ENCODE measurements at regions not wholly inside any gene's neighbourhood (a gene's known extent, or its start where the extent isn't known, plus 50 kb on each side); places are given as distances from the start of the nearest gene placed in this dataset.

DNA sequence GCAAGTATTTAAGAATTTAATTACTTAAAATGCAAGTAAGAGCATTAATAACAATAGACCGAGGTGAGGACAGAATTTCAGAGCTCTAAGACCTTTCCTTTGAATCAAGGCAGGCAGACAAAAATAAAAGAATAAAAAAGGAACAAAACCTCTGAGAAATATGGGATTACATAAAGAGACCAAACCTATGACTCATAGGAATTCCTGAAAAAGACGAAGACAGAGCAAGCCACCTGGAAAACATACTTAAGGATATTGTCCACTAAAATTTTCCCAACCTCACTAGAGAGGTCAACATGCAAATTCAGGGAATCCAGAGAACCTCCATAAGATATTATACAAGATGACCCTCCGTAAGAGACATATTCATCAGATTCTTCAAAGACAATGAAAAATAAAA is 325.1 kb downstream of the AEBP2 start:
- Histone ChIP-seq H2AFZ (ENCODE audit: insufficient read depth, low read depth, low read length, poor library complexity, severe bottlenecking) (no peak overlapping the region), H3K27me3 (ENCODE audit: control insufficient read depth in 2 of 2, insufficient read depth in 2 of 2, low read length in 2 of 2) (no peaks in the 10 kb centered on the region), H3K79me2 (ENCODE audit: insufficient read depth, low read length) (no peaks in the 10 kb centered on the region), H3K4me2 (replicated peaks; ENCODE audit: extremely low read depth, low read length, poor library complexity, severe bottlenecking) (no peak overlapping the region), H3K36me3 (replicated peaks in 1 of 2; ENCODE audit: control insufficient read depth in 1 of 2, insufficient read depth in 2 of 2, low read length in 2 of 2) (no peaks in the 10 kb centered on the region), H3K9ac (ENCODE audit: insufficient read depth, low read length, poor library complexity, severe bottlenecking) (no peak overlapping the region), H4K20me1 (ENCODE audit: insufficient read depth, low read length) (no peaks in the 10 kb centered on the region), H3K9me3 (replicated peaks in 1 of 2; ENCODE audit: control insufficient read depth in 1 of 2, insufficient read depth in 1 of 2, low read length in 2 of 2) (no peaks in the 10 kb centered on the region), H3K4me1 (ENCODE audit: control insufficient read depth in 1 of 2, insufficient read depth in 2 of 2, low read length in 2 of 2) (peaks cover 7 to 12% of the 10 kb centered on the region in 2 donors), H3K4me3 (replicated peaks in 1 of 3; ENCODE audit: low read depth in 2 of 3, low read length in 3 of 3) (no peak overlapping the region), H3K27ac (ENCODE audit: low read depth in 1 of 2, low read length in 2 of 2) (no peak overlapping the region)
- Mint-ChIP-seq H3K4me1 (peaks cover 13% of the 10 kb centered on the region), H3K9me3 (peaks cover 0 to 6% (median 3%) of the 10 kb centered on the region in 7 donors), H3K27me3 (ENCODE audit: low read depth in 3 of 3) (peaks cover 0 to 2% (median 0%) of the 10 kb centered on the region in 3 donors), H3K36me3 (no peaks in the 10 kb centered on the region), H3K4me3 (no peak overlapping the region), H3K27ac (no peak overlapping the region)
- TF ChIP-seq, protein P1, sequence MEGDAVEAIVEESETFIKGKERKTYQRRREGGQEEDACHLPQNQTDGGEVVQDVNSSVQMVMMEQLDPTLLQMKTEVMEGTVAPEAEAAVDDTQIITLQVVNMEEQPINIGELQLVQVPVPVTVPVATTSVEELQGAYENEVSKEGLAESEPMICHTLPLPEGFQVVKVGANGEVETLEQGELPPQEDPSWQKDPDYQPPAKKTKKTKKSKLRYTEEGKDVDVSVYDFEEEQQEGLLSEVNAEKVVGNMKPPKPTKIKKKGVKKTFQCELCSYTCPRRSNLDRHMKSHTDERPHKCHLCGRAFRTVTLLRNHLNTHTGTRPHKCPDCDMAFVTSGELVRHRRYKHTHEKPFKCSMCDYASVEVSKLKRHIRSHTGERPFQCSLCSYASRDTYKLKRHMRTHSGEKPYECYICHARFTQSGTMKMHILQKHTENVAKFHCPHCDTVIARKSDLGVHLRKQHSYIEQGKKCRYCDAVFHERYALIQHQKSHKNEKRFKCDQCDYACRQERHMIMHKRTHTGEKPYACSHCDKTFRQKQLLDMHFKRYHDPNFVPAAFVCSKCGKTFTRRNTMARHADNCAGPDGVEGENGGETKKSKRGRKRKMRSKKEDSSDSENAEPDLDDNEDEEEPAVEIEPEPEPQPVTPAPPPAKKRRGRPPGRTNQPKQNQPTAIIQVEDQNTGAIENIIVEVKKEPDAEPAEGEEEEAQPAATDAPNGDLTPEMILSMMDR (IDR thresholded peaks at IDR 0.05) = no peak
- intact Hi-C loops (cut with micrococcal nuclease) = no loop called here
- no peak for DNase-seq
- WGBS (ENCODE audit: insufficient coverage) = no CpG with 5 or more reads among the region's 3 CpGs

DNA sequence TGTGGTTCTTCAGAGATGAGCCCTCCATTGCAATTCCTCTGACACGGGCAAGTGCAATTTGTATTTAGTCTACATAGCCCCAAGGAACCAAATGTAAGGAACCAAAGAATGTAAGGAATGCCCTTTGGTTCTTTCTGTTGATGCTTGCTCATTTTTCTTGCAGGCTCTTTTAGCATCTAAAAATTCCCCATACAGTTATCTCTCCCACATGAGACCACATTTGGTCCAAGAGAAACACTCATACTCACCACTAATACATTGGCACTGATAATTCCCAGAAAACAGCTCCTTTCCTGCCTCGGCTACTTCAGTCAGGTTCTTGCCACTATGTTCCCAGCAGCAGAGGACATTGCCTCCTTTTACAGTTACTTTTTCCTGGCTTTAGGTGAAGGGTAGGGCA is 332.6 kb downstream of the AEBP2 start:
- Mint-ChIP-seq H3K36me3 (no peaks in the 10 kb centered on the region), H3K27ac (no peak overlapping the region), H3K4me1 (peaks cover 2% of the 10 kb centered on the region), H3K27me3 (ENCODE audit: low read depth in 3 of 3) (peaks cover 0 to 3% (median 2%) of the 10 kb centered on the region in 3 donors), H3K9me3 (peaks cover 0 to 13% (median 11%) of the 10 kb centered on the region in 7 donors), H3K4me3 (no peak overlapping the region)
- Histone ChIP-seq H2AFZ (ENCODE audit: insufficient read depth, low read depth, low read length, poor library complexity, severe bottlenecking) (no peak overlapping the region), H3K36me3 (replicated peaks in 1 of 2; ENCODE audit: control insufficient read depth in 1 of 2, insufficient read depth in 2 of 2, low read length in 2 of 2) (no peaks in the 10 kb centered on the region), H3K9ac (ENCODE audit: insufficient read depth, low read length, poor library complexity, severe bottlenecking) (no peak overlapping the region), H4K20me1 (ENCODE audit: insufficient read depth, low read length) (no peaks in the 10 kb centered on the region), H3K4me3 (replicated peaks in 1 of 3; ENCODE audit: low read depth in 2 of 3, low read length in 3 of 3) (no peak overlapping the region), H3K27ac (ENCODE audit: low read depth in 1 of 2, low read length in 2 of 2) (no peak overlapping the region), H3K79me2 (ENCODE audit: insufficient read depth, low read length) (no peaks in the 10 kb centered on the region), H3K9me3 (replicated peaks in 1 of 2; ENCODE audit: control insufficient read depth in 1 of 2, insufficient read depth in 1 of 2, low read length in 2 of 2) (peaks cover 0 to 6% of the 10 kb centered on the region in 2 donors), H3K27me3 (ENCODE audit: control insufficient read depth in 2 of 2, insufficient read depth in 2 of 2, low read length in 2 of 2) (no peaks in the 10 kb centered on the region), H3K4me2 (replicated peaks; ENCODE audit: extremely low read depth, low read length, poor library complexity, severe bottlenecking) (no peak overlapping the region), H3K4me1 (ENCODE audit: control insufficient read depth in 1 of 2, insufficient read depth in 2 of 2, low read length in 2 of 2) (no peaks in the 10 kb centered on the region)
- no peak for DNase-seq
- TF ChIP-seq, protein P1 (IDR thresholded peaks at IDR 0.05) = no peak
- no CpG with 5 or more reads among the region's 2 CpGs for whole genome bisulfite sequencing (ENCODE audit: insufficient coverage)
- intact Hi-C loops (cut with micrococcal nuclease) = no loop called here
